ENCODE measurements at regions not wholly inside any gene's neighbourhood (a gene's known extent, or its start where the extent isn't known, plus 50 kb on each side); places are given as distances from the start of the nearest gene placed in this dataset.
"Not testable (repeated sequence)": the region's sequence is repeated elsewhere in the genome, so short reads cannot be mapped to it uniquely, and the experiment has no call there.

DNA sequence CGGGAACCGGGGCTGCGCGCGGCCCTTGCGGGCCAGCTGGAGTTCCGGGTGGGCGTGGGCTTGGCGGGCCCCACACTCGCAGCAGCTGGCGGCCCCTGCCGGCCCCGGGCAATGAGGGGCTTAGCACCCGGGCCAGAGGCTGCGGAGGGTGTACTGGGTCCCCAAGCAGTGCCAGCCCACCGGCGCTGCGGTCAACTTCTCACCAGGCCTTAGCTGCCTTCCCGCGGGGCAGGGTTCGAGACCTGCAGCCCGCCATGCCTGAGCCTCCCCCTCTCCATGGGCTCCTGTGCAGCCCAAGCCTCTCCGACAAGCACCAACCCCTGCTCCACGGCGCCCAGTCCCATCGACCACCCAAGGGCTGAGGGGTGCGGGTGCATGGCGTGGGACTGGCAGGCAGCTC, 704.4 kb upstream of the FRG1 start:
- POLR2A ChIA-PET (ENCODE audit: unreplicated experiment); H3K56ac ChIP-seq (ENCODE audit: extremely low read depth, insufficient read depth, low read length); H3K4me2 ChIP-seq (ENCODE audit: low read depth, low read length); intact Hi-C loops (cut with micrococcal nuclease); ATAC-seq (ENCODE audit: low read depth); H3K23ac ChIP-seq (ENCODE audit: low read depth, low read length); H2BK20ac ChIP-seq (ENCODE audit: low read depth, low read length); H3K4me1 ChIP-seq (ENCODE audit: control insufficient read depth, insufficient read depth, low read length); H2BK120ac ChIP-seq (ENCODE audit: low read depth, low read length); H3K27me3 ChIP-seq (ENCODE audit: control insufficient read depth, insufficient read depth, low read length); H2AFZ ChIP-seq (replicated peaks; ENCODE audit: low read length, poor library complexity); in situ Hi-C loops (cut with MboI; ENCODE audit: low sequenced_read_pairs); CTCF ChIA-PET; H4K91ac ChIP-seq (ENCODE audit: insufficient read depth, low read depth, low read length); H3K4me3 ChIP-seq (ENCODE audit: insufficient read depth, low read depth, low read length); H4K20me1 ChIP-seq (ENCODE audit: insufficient read depth, low read length); H3K14ac ChIP-seq (replicated peaks; ENCODE audit: low read depth, low read length); H3K9me1 ChIP-seq (ENCODE audit: insufficient read depth, low read length); H3K36me3 ChIP-seq (ENCODE audit: control insufficient read depth, insufficient read depth, low read length); H3K18ac ChIP-seq (ENCODE audit: low read depth, low read length); H4K8ac ChIP-seq (ENCODE audit: low read depth in 2 of 2, low read length in 2 of 2); H3K79me1 ChIP-seq (ENCODE audit: low read depth in 1 of 2, low read length in 2 of 2); dilution Hi-C loops (cut with HindIII; ENCODE audit: low sequenced_read_pairs, unreplicated experiment); H3K27ac ChIP-seq (ENCODE audit: insufficient read depth, low read length); H3K4ac ChIP-seq (ENCODE audit: low read depth, low read length); H2AK9ac ChIP-seq (replicated peaks; ENCODE audit: low read depth, low read length, poor library complexity); H3K9me3 ChIP-seq (ENCODE audit: control insufficient read depth, insufficient read depth, low read length); H3K9ac ChIP-seq (ENCODE audit: low read depth, low read length); H2BK15ac ChIP-seq (ENCODE audit: low read depth, low read length); H2BK5ac ChIP-seq (ENCODE audit: low read depth, low read length, poor library complexity, severe bottlenecking); H4K5ac ChIP-seq (ENCODE audit: low read depth, low read length); BruUV-seq (replicated peaks); H2AK5ac ChIP-seq (ENCODE audit: low read depth, low read length); DNase-seq: not testable (repeated sequence)
- 87% methylated on average over 10 of the region's 28 CpGs; no CpG with 5 or more reads in 1 of the 2 experiments for WGBS, 2 experiments (ENCODE audit: extremely low coverage in 2 of 2, insufficient read length in 1 of 2)

Data from IMR-90 (cell line).